GM10248 (cell line): ENCODE measurements at regions not wholly inside any gene's neighbourhood (a gene's known extent, or its start where the extent isn't known, plus 50 kb on each side); places are given as distances from the start of the nearest gene placed in this dataset.

ENCODE experiments used
- CTCF ChIA-PET: fragments of 300-600 bp; sonication (Branson Sonifier 250); formaldehyde crosslinking; extraction: SDS; loops from one replicate; lab custom pipeline; 2021; ENCODE audit warnings: antibody characterized with exemption; lab: Yijun Ruan, JAX
- POLR2A ChIA-PET: fragments of 350-650 bp; sonication (Branson Sonifier 250); formaldehyde crosslinking; extraction: SDS; loops from one replicate; lab custom pipeline; 2020; ENCODE audit warnings: antibody characterized with exemption; lab: Yijun Ruan, JAX
- DNase-seq: peaks from one replicate; pipeline ENCODE4 v3.0.0; 2012; ENCODE audit errors: extremely low spot score
- CTCF ChIP-seq: IDR thresholded peaks from 2 replicates; pipeline ENCODE4 v1.5.1; 2012; ENCODE audit warnings: mild to moderate bottlenecking, low read depth; ENCODE audit errors: extremely low read depth, missing control alignments, control extremely low read depth

DNA sequence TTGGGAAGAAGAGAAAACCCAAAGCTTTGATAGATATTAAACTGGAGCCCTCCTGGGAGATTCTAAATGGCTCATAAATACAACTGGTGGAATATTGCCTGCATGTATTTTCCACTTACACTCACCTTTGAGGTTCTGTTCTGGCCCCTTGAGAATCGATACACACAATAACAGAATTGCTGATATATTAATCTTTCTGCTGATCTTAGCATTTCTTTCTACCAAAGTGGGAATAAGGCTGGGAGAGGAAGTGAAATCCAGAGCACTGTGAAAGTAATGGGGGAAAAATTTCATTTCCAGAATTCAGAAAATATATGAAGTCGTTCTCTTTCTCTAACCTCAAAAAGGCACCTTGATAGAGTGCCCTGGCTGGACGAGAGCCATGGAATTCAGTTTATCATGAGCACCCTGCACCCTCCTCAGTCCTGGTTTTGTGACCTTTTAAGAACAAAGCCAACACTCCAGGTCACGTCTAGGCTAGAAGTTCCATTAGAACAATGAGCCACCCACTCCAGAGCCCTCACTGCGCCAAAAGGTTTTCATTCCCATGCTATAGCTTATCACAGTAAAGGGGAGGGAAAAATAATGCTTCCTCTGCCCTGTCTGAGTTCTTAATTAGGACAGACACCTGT is 244.5 kb downstream of the CD83 start:
- ChIA-PET CTCF (interaction anchor here (1.2 to 1.3 kb wide), 2 partner anchors 9 to 13 kb away, joined by 3 to 5 read pairs; no protein-coding TSS in a partner anchor), POLR2A (no interaction called here)

DNA sequence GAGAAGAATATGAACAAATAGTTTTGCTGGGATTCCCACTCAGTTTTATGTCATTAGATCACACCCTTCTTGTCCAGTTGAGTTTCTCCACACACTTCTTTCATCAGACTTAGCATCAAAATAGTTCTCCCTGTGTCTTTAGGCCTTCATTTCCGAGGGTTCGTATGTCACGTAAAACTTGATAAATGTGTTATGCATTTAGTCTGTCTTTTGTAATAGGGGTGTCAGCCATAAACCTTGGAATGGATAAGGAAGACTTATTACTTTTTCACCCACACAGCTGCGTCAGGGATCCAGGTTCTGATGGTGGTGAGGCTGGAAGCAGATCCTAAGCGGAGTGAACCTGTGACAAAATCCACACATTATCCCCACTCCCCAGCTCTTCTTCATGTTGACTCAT is 246.8 kb downstream of the CD83 start:
- no peak for TF ChIP-seq CTCF
- POLR2A ChIA-PET, result no interaction called here

More for the DNA sequence above, 244.5 kb downstream of the CD83 start:
- no peak for DNase-seq
- TF ChIP-seq CTCF, result no peak

GRCh38 chr6:14365393-14365792 is 247.8 kb downstream of the CD83 start:
- TF ChIP-seq CTCF, result no peak
- ChIA-PET POLR2A (no interaction called here), CTCF (no interaction called here)
- no peak for DNase-seq

More for the DNA sequence above, 246.8 kb downstream of the CD83 start:
- CTCF ChIA-PET, result no interaction called here
- DNase-seq, result no peak

GRCh38 chr6:14366315-14366714 is 248.7 kb downstream of the CD83 start:
- ChIA-PET POLR2A (interaction anchor here (0.7 kb wide), 1 partner anchor 9 kb away, joined by 3 read pairs; no protein-coding TSS in a partner anchor), CTCF (no interaction called here)
- no peak for DNase-seq

GRCh38 chr6:14366872-14367271 is 249.3 kb downstream of the CD83 start:
- CTCF ChIA-PET, result interaction anchor here (1.4 kb wide), 1 partner anchor 25 kb away, joined by 3 read pairs; no protein-coding TSS in a partner anchor
- no peak for DNase-seq

More at GRCh38 chr6:14366315-14366714, 248.7 kb downstream of the CD83 start:
- no peak for TF ChIP-seq CTCF

DNA sequence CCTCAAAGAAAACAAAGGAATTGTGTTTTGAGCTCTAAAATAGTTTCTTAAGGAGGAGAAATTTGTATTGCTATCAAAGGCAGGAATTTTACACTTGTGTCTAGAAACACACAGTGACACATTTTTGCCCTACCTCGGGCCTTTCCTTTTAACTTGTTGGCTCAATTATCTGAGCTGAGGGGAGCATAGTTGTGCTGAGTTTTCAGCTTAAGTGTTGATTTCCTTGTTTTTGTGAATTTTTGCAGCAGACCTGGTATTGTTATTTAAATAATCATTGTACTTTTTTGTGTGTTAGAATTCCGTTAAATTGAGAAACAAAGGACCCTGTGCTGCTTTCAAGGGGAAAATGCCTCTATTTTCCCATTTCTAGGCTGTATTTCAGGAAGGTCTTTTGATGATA is 249.7 kb downstream of the CD83 start:
- CTCF ChIA-PET, result interaction anchor here (1.4 to 2.9 kb wide), 2 partner anchors 17 to 26 kb away, joined by 3 to 7 read pairs; no protein-coding TSS in a partner anchor
- DNase-seq, result no peak
- POLR2A ChIA-PET, result no interaction called here
- TF ChIP-seq CTCF, result no peak

More at GRCh38 chr6:14366872-14367271, 249.3 kb downstream of the CD83 start:
- POLR2A ChIA-PET, result interaction anchor here (0.7 kb wide), 1 partner anchor 9 kb away, joined by 3 read pairs; no protein-coding TSS in a partner anchor
- no peak for TF ChIP-seq CTCF
